GM21390 (cell line): ENCODE measurements at regions not wholly inside any gene's neighbourhood (a gene's known extent, or its start where the extent isn't known, plus 50 kb on each side); places are given as distances from the start of the nearest gene placed in this dataset.
"Not testable (repeated sequence)": the region's sequence is repeated elsewhere in the genome, so short reads cannot be mapped to it uniquely, and the experiment has no call there.

Experiments used
- ATAC-seq: cut with Tn5 transposase; IDR thresholded peaks from one replicate; pipeline ENCODE4 v1.9.1; 2021; ENCODE audit not compliant: unreplicated experiment

DNA sequence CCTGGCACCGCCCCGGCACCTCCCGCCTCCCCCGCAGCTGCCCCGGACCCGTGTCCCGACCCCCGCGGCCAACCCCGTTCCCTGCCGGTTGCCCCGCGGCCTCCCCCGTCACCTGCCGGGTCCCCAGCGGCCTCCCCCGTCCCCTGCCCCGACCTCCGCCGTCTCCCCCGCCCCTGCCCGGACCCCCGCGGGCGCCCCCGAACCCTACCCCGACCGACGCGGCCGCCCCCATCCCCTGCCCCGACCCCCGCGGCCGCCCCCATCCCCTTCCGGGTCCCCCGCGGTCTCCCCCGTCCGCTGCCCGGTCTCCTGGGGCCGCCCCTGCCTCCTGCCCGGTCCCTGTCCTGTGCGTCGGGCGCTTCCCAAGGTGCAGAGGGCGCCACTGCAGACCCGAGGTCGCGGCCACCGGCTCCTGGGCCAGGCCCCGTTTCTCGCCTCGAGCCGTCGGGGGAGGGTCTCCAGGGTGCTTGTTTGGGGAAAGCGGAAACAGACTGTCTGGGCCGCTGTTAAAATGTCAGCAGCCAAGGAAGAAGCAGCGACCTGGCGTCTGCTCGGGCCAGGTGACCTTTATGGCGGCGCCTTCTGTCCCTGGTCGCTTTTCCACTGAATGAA lies 51.6 kb upstream of the APOD start:
- not testable (repeated sequence) for ATAC-seq

DNA sequence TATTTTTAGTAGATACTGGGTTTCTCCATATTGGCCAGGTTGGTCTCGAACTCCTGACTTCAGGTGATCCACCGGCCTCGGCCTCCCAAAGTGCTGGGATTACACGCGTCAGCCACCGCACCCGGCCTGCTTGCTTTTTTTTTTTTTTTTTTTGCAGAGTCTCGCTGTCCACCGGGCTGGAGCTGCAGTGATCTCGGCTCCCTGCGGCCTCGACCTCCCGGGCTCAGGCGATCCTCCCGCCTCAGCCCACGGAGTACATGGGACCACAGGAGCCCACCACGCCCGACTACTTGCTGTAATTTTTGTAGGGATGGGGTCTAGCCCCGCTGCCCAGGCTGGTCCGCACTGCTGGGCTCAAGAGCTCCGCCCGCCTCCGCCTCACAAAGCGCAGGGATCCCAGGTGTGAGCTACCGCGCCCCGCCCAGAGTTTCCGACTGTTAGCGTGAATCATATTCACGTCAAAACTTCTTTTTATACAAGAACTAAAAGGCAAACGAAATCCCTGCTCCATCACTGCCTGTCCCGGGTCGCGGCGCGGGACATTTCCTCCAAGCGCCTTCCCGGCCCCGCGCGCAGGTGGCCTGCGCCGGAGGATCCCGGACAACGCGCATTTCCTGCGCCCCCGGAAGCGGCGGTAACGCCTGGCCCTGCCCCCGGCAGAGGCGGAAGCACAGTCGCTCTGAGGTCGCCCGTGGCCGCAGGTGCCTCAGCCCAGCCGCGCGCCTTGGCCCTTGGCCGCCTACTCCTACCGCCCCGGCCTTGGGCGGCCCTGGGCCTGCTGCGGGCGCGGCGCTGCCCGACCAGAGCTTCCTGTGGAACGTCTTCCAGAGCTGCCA lies 50.9 kb upstream of the APOD start:
- peak; percentile 93 for ATAC-seq
